Erythroblast (primary cell): ENCODE measurements at regions not wholly inside any gene's neighbourhood (a gene's known extent, or its start where the extent isn't known, plus 50 kb on each side); places are given as distances from the start of the nearest gene placed in this dataset.

ENCODE experiments used
- GATA1 ChIP-seq: IDR thresholded peaks from 2 replicates; pipeline ENCODE4 v1.6.1; 2011; ENCODE audit warnings: low read depth, mild to moderate bottlenecking, control low read depth, low read length, moderate library complexity
- POLR2A ChIP-seq: IDR thresholded peaks from 2 replicates; pipeline ENCODE4 v1.6.1; 2011; ENCODE audit warnings: mild to moderate bottlenecking, low read length

DNA sequence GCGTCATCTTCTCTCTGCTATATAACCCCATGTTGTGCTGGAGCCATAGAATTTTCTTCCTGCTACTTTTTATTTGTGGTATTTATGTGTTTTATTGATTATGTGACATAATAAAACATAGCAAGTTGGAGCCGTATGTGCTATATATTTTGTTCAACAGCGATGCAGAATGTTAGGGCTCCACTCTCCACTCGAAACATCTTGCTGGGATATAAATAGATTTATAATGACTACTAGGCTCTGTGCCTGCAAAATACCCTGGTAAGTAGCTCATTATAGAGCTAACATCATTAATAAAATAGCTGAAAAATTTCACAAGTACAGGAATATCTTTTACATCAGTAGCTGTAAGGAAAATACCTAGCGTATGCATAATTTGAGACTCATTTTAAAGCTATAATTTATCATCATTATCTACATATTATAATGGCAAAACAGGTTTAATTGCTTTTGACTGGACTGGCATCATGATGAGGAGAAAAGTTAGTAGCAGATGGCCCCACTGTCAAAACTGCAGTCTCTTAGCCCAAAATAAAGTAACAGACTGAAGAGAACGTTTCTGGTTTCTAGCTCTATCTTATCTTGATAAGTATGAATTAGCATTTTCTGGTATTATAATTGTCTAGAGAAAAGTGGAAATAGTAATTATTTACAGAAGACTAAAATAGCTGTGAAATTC is 263.0 kb downstream of the NEDD1 start:
- TF ChIP-seq POLR2A (no peak), GATA1 (no peak)
